ENCODE measurements at regions not wholly inside any gene's neighbourhood (a gene's known extent, or its start where the extent isn't known, plus 50 kb on each side); places are given as distances from the start of the nearest gene placed in this dataset.

DNA sequence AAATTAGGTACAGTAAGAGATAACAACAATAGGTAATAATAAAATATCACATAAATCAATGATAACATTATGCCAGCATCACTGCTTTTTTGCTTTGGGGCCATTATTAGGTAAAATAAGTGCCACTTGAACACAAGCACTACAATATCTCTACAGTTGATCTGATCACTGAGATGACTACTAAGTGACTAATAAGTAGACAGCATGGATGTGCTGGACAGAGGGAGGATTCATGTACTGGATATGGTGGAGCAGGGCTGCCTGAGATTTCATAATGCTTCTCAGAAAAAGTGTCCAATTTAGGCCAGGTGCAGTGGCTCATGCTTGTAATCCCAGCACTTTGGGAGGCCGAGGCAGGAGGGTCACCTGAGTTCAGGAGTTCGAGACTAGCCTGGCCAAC is 137.8 kb upstream of the IL1RAPL2 start:
- DNase-seq (ENCODE audit: low spot score), result no peak
- no peak for FAIRE-seq
- in situ Hi-C loops (cut with HindIII; ENCODE audit: extremely low pct_ligation_motif_present, low pct_unique_long_range_greater_than_20kb), result no loop called here
- no peaks in the 10 kb centered on the region for H3K4me1 ChIP-seq (ENCODE audit: insufficient read depth, low read length)
- H3K4me2 ChIP-seq (ENCODE audit: low read depth, low read length), result no peak overlapping the region
- TF ChIP-seq NR3C1 (CRISPR knock-in tag; IDR thresholded peaks at IDR 0.05) (no peak), RXRB (CRISPR knock-in tag; IDR thresholded peaks at IDR 0.05; ENCODE audit: borderline replicate concordance) (no peak), ARNTL (CRISPR knock-in tag; IDR thresholded peaks at IDR 0.05) (no peak), HOXA9 (CRISPR knock-in tag; IDR thresholded peaks at IDR 0.05; ENCODE audit: borderline replicate concordance) (no peak), ZNF839 (CRISPR knock-in tag; IDR thresholded peaks at IDR 0.05; ENCODE audit: borderline replicate concordance) (no peak), TBX2 (CRISPR knock-in tag; IDR thresholded peaks at IDR 0.05; ENCODE audit: borderline replicate concordance) (no peak), ATF7-NPFF (CRISPR knock-in tag; IDR thresholded peaks at IDR 0.05; ENCODE audit: low read depth) (no peak), SSRP1 (CRISPR knock-in tag; IDR thresholded peaks at IDR 0.05) (no peak), U2AF1 (optimal IDR thresholded peaks at IDR 0.05; ENCODE audit: low read depth, low read length) (no peak)
- TF ChIP-seq, protein P1, sequence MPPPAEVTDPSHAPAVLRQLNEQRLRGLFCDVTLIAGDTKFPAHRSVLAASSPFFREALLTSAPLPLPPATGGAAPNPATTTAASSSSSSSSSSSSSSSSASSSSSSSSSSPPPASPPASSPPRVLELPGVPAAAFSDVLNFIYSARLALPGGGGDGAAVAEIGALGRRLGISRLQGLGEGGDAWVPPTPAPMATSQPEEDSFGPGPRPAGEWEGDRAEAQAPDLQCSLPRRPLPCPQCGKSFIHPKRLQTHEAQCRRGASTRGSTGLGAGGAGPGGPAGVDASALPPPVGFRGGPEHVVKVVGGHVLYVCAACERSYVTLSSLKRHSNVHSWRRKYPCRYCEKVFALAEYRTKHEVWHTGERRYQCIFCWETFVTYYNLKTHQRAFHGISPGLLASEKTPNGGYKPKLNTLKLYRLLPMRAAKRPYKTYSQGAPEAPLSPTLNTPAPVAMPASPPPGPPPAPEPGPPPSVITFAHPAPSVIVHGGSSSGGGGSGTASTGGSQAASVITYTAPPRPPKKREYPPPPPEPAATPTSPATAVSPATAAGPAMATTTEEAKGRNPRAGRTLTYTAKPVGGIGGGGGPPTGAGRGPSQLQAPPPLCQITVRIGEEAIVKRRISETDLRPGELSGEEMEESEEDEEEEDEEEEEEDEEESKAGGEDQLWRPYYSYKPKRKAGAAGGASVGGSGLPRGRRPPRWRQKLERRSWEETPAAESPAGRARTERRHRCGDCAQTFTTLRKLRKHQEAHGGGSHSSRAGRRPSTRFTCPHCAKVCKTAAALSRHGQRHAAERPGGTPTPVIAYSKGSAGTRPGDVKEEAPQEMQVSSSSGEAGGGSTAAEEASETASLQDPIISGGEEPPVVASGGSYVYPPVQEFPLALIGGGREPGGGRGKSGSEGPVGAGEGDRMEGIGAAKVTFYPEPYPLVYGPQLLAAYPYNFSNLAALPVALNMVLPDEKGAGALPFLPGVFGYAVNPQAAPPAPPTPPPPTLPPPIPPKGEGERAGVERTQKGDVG (CRISPR knock-in tag; IDR thresholded peaks at IDR 0.05; ENCODE audit: borderline replicate concordance), result no peak
- TF ChIP-seq, protein P2, sequence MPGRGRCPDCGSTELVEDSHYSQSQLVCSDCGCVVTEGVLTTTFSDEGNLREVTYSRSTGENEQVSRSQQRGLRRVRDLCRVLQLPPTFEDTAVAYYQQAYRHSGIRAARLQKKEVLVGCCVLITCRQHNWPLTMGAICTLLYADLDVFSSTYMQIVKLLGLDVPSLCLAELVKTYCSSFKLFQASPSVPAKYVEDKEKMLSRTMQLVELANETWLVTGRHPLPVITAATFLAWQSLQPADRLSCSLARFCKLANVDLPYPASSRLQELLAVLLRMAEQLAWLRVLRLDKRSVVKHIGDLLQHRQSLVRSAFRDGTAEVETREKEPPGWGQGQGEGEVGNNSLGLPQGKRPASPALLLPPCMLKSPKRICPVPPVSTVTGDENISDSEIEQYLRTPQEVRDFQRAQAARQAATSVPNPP (CRISPR knock-in tag; IDR thresholded peaks at IDR 0.05), result no peak
- TF ChIP-seq, protein P3, sequence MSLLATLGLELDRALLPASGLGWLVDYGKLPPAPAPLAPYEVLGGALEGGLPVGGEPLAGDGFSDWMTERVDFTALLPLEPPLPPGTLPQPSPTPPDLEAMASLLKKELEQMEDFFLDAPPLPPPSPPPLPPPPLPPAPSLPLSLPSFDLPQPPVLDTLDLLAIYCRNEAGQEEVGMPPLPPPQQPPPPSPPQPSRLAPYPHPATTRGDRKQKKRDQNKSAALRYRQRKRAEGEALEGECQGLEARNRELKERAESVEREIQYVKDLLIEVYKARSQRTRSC (CRISPR knock-in tag; IDR thresholded peaks at IDR 0.05; ENCODE audit: low read depth), result no peak
- no peaks in the 10 kb centered on the region for H3K36me3 ChIP-seq (replicated peaks in 1 of 2; ENCODE audit: control insufficient read depth in 1 of 2, insufficient read depth in 2 of 2, low read length in 2 of 2)
- no peaks in the 10 kb centered on the region for H3K27me3 ChIP-seq (ENCODE audit: control insufficient read depth in 1 of 2, insufficient read depth in 2 of 2, low read length in 2 of 2)
- POLR2A ChIA-PET, result no interaction called here
- H2AFZ ChIP-seq (ENCODE audit: low read length), result no peak overlapping the region
- no peak overlapping the region for H3K27ac ChIP-seq (ENCODE audit: extremely low read length, insufficient read depth, low read length)
- no peaks in the 10 kb centered on the region for H3K9me3 ChIP-seq (ENCODE audit: low read length)
- CTCF ChIA-PET (ENCODE audit: low intra/inter-chr PET ratio, low total read pairs), result no interaction called here
- no peak for ATAC-seq
- BruUV-seq (replicated peaks), result no TSS peak
- intact Hi-C loops (cut with micrococcal nuclease; ENCODE audit: unreplicated experiment), result no loop called here
- no peaks in the 10 kb centered on the region for H4K20me1 ChIP-seq (ENCODE audit: insufficient read depth, low read length)
- no peaks in the 10 kb centered on the region for H3K79me2 ChIP-seq (ENCODE audit: insufficient read depth, low read length)
- no peak overlapping the region for H3K4me3 ChIP-seq (replicated peaks in 1 of 3; ENCODE audit: insufficient read depth in 1 of 3, low read depth in 2 of 3, low read length in 3 of 3)
- no peak overlapping the region for H3K9ac ChIP-seq (ENCODE audit: insufficient read depth, low read depth, low read length)
- no CpG with 5 or more reads among the region's 2 CpGs for WGBS (ENCODE audit: low lambda C conversion rate)
